ENCODE measurements at regions not wholly inside any gene's neighbourhood (a gene's known extent, or its start where the extent isn't known, plus 50 kb on each side); places are given as distances from the start of the nearest gene placed in this dataset.

- H3K9me3 ChIP-seq = no peaks in the 10 kb centered on the region
- DNase-seq = no peak
- no peaks in the 10 kb centered on the region for H3K4me1 ChIP-seq (ENCODE audit: low read depth)
- intact Hi-C loops (cut with DNase I, micrococcal nuclease) = no loop called here
- no peaks in the 10 kb centered on the region for H3K36me3 ChIP-seq (ENCODE audit: low read depth)
- TF ChIP-seq CTCF (IDR thresholded peaks at IDR 0.05) = no peak
- no peak overlapping the region for H3K4me3 ChIP-seq
- ATAC-seq = no peak
Measured at GRCh38 chr14:51487848-51488247, 163.9 kb upstream of the FRMD6 start.

GRCh38 chr14:51488569-51489220, 163.0 kb upstream of the FRMD6 start:
- Histone ChIP-seq H3K4me1 (ENCODE audit: low read depth) (no peaks in the 10 kb centered on the region), H3K4me3 (no peak overlapping the region), H3K36me3 (ENCODE audit: low read depth) (no peaks in the 10 kb centered on the region), H3K9me3 (no peaks in the 10 kb centered on the region)
- no peak for TF ChIP-seq CTCF (IDR thresholded peaks at IDR 0.05)
- no peak for ATAC-seq
- intact Hi-C loops (cut with DNase I, micrococcal nuclease) = no loop called here
- DNase-seq = no peak

- intact Hi-C loops (cut with DNase I, micrococcal nuclease) = no loop called here
- no peak for ATAC-seq
- Histone ChIP-seq H3K9me3 (no peaks in the 10 kb centered on the region), H3K36me3 (ENCODE audit: low read depth) (no peaks in the 10 kb centered on the region), H3K4me3 (no peak overlapping the region), H3K4me1 (ENCODE audit: low read depth) (no peaks in the 10 kb centered on the region)
- no peak for DNase-seq
- no peak for TF ChIP-seq CTCF (IDR thresholded peaks at IDR 0.05)
Measured at GRCh38 chr14:51490205-51490604, 161.5 kb upstream of the FRMD6 start.

GRCh38 chr14:51491036-51491545, 160.6 kb upstream of the FRMD6 start:
- no peaks in the 10 kb centered on the region for H3K36me3 ChIP-seq (ENCODE audit: low read depth)
- no peaks in the 10 kb centered on the region for H3K9me3 ChIP-seq
- no peak for TF ChIP-seq CTCF (IDR thresholded peaks at IDR 0.05)
- no peak overlapping the region for H3K4me3 ChIP-seq
- intact Hi-C loops (cut with DNase I, micrococcal nuclease) = no loop called here
- H3K4me1 ChIP-seq (ENCODE audit: low read depth) = no peaks in the 10 kb centered on the region
- DNase-seq (no peak), ATAC-seq (no peak)

- TF ChIP-seq CTCF (IDR thresholded peaks at IDR 0.05) = no peak
- Histone ChIP-seq H3K4me3 (no peak overlapping the region), H3K36me3 (ENCODE audit: low read depth) (no peaks in the 10 kb centered on the region), H3K9me3 (no peaks in the 10 kb centered on the region), H3K4me1 (ENCODE audit: low read depth) (no peaks in the 10 kb centered on the region)
- ATAC-seq (no peak), DNase-seq (no peak)
- intact Hi-C loops (cut with DNase I, micrococcal nuclease) = no loop called here
Measured at GRCh38 chr14:51491776-51492175, 159.9 kb upstream of the FRMD6 start.

GRCh38 chr14:51495319-51495718, 156.4 kb upstream of the FRMD6 start:
- Histone ChIP-seq H3K4me1 (ENCODE audit: low read depth) (no peaks in the 10 kb centered on the region), H3K9me3 (no peaks in the 10 kb centered on the region), H3K36me3 (ENCODE audit: low read depth) (no peaks in the 10 kb centered on the region), H3K4me3 (no peak overlapping the region)
- ATAC-seq (no peak), DNase-seq (no peak)
- TF ChIP-seq CTCF (IDR thresholded peaks at IDR 0.05) = no peak
- intact Hi-C loops (cut with DNase I, micrococcal nuclease) = no loop called here

Measured in mucosa of descending colon (tissue), 3 donors.